Liver (tissue), 3 donors: ENCODE measurements at regions not wholly inside any gene's neighbourhood (a gene's known extent, or its start where the extent isn't known, plus 50 kb on each side); places are given as distances from the start of the nearest gene placed in this dataset.

ENCODE experiments used
- CTCF ChIP-seq: fragments of 150-350 bp; IDR thresholded peaks from 2 replicates; pipeline ENCODE4 v1.5.1; 2017; ENCODE audit warnings: improper control_type of control experiment, low read depth, low read length; ENCODE audit not compliant: missing input control
- EGR1 ChIP-seq, 2 donors: IDR thresholded peaks; 2 replicates each; pipeline ENCODE4 v1.6.1; 2016 to 2018; ENCODE audit warnings: antibody characterized with exemption in 2 of 2, low read depth in 2 of 2
- GABPA ChIP-seq, 2 donors: IDR thresholded peaks in 1 of 2; conservative IDR thresholded peaks in 1 of 2; 2 replicates each; pipeline ENCODE4 v1.6.1; 2016; ENCODE audit warnings: antibody characterized with exemption in 2 of 2, mild to moderate bottlenecking in 1 of 2, moderate library complexity in 1 of 2
- HNF4G ChIP-seq: IDR thresholded peaks from 2 replicates; pipeline ENCODE4 v1.6.1; 2016; ENCODE audit warnings: antibody characterized with exemption
- REST ChIP-seq: IDR thresholded peaks from 2 replicates; pipeline ENCODE4 v1.6.1; 2016; ENCODE audit warnings: antibody characterized with exemption, mild to moderate bottlenecking
- SP1 ChIP-seq: IDR thresholded peaks from 2 replicates; pipeline ENCODE4 v1.6.1; 2018; ENCODE audit warnings: antibody characterized with exemption, mild to moderate bottlenecking
- TAF1 ChIP-seq: conservative IDR thresholded peaks from 2 replicates; pipeline ENCODE4 v1.6.1; 2016; ENCODE audit warnings: antibody characterized with exemption, mild to moderate bottlenecking
- ZBTB33 ChIP-seq: IDR thresholded peaks from 2 replicates; pipeline ENCODE4 v1.6.1; 2016; ENCODE audit warnings: antibody characterized with exemption
- donor health status: healthy.
- donor health status: healthy.

GRCh38 chr11:18849406-18849805 lies 57.8 kb upstream of the PTPN5 start:
- TF ChIP-seq CTCF (no peak), TAF1 (no peak), HNF4G (no peak), GABPA (IDR thresholded peaks at IDR 0.05 in 1 of 2, conservative IDR thresholded peaks at IDR 0.05 in 1 of 2) (no peak), REST (no peak), EGR1 (IDR thresholded peaks at IDR 0.05; ENCODE audit: low read depth in 2 of 2) (no peak), ZBTB33 (no peak), SP1 (no peak)
